ENCODE measurements at regions not wholly inside any gene's neighbourhood (a gene's known extent, or its start where the extent isn't known, plus 50 kb on each side); places are given as distances from the start of the nearest gene placed in this dataset.

DNA sequence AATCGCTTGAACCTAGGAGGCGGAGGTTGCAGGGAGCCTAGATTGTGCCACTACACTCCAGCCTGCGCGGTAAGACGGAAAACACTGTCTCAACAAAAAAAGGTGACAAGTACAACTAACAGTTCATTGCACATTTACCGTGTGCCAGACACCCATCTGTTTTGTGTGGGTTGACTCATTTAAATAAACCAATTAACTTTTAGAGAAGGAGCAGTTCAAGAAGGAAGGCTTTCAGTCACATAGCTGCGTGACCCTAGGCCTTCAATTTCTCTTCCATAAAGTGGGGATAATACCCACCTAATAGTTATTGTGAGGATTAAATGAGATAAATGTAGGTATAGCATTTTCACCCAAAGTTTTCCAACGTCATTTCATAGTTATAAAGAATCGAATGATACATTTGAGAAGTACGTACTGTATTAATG, 52.3 kb upstream of the KDM7A start:
- peaks cover 0 to 25% (median 10%) of the 10 kb centered on the region in 3 donors for H3K4me1 ChIP-seq
- no peaks in the 10 kb centered on the region for H3K9me3 ChIP-seq
- H3K27me3 ChIP-seq, result peaks cover 17% of the 10 kb centered on the region
- WGBS, 2 donors (ENCODE audit: low coverage in 1 of 2), result 90 to 94% methylated on average over 8 of the region's 10 CpGs
- no peak overlapping the region for H3K4me3 ChIP-seq
- no peak for TF ChIP-seq EP300 (IDR thresholded peaks at IDR 0.05)
- no peak for TF ChIP-seq POLR2AphosphoS5 (IDR thresholded peaks at IDR 0.05)
- TF ChIP-seq, protein P1, sequence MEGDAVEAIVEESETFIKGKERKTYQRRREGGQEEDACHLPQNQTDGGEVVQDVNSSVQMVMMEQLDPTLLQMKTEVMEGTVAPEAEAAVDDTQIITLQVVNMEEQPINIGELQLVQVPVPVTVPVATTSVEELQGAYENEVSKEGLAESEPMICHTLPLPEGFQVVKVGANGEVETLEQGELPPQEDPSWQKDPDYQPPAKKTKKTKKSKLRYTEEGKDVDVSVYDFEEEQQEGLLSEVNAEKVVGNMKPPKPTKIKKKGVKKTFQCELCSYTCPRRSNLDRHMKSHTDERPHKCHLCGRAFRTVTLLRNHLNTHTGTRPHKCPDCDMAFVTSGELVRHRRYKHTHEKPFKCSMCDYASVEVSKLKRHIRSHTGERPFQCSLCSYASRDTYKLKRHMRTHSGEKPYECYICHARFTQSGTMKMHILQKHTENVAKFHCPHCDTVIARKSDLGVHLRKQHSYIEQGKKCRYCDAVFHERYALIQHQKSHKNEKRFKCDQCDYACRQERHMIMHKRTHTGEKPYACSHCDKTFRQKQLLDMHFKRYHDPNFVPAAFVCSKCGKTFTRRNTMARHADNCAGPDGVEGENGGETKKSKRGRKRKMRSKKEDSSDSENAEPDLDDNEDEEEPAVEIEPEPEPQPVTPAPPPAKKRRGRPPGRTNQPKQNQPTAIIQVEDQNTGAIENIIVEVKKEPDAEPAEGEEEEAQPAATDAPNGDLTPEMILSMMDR (IDR thresholded peaks at IDR 0.05), result no peak
- no peak for TF ChIP-seq POLR2A (IDR thresholded peaks at IDR 0.05)
- H3K36me3 ChIP-seq, result no peaks in the 10 kb centered on the region
- no peak for ATAC-seq
- H3K27ac ChIP-seq, result no peak overlapping the region

Small RNAs in the stretch of these regions (small RNA-seq; reads per million reads assigned to genes)
- gene RNU1-58P, result 0 reads per million in 4 donors

Data from gastroesophageal sphincter (tissue), 4 donors.